ENCODE measurements at regions not wholly inside any gene's neighbourhood (a gene's known extent, or its start where the extent isn't known, plus 50 kb on each side); places are given as distances from the start of the nearest gene placed in this dataset.

DNA sequence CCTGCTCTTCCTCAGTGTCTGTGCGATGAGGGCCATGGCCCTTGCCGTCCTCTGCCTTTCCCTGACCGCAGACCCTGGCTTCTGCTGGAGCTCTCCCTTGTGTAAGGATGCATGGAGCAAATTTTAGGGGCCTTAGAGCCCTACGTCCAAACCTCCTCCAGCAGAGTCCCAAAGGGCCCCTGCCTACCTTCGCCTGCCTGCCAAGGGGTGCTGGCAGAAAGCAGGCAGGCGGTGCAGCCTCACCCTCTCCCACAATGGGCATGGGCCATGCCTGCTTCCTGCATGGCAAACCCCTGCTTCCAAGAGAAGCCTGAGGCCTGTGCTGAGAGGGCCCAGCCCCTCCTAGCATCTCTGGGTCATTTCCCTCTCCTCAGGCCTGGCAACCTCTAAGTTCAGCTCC is 71.3 kb upstream of the FGF3 start:
- TF ChIP-seq, protein P1, sequence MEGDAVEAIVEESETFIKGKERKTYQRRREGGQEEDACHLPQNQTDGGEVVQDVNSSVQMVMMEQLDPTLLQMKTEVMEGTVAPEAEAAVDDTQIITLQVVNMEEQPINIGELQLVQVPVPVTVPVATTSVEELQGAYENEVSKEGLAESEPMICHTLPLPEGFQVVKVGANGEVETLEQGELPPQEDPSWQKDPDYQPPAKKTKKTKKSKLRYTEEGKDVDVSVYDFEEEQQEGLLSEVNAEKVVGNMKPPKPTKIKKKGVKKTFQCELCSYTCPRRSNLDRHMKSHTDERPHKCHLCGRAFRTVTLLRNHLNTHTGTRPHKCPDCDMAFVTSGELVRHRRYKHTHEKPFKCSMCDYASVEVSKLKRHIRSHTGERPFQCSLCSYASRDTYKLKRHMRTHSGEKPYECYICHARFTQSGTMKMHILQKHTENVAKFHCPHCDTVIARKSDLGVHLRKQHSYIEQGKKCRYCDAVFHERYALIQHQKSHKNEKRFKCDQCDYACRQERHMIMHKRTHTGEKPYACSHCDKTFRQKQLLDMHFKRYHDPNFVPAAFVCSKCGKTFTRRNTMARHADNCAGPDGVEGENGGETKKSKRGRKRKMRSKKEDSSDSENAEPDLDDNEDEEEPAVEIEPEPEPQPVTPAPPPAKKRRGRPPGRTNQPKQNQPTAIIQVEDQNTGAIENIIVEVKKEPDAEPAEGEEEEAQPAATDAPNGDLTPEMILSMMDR (conservative IDR thresholded peaks at IDR 0.05; ENCODE audit: low read depth, low read length), result no peak
- TF ChIP-seq EZH2 (IDR thresholded peaks at IDR 0.05; ENCODE audit: borderline replicate concordance, low read depth, low read length, poor library complexity, severe bottlenecking), result no peak

Data from A673 (cell line).